Endodermal cell (in vitro differentiated cells): ENCODE measurements at regions not wholly inside any gene's neighbourhood (a gene's known extent, or its start where the extent isn't known, plus 50 kb on each side); places are given as distances from the start of the nearest gene placed in this dataset.

ENCODE experiments used
- DNase-seq: peaks from one replicate; pipeline ENCODE4 v3.0.0-alpha.2; 2017
- H3K27ac ChIP-seq: 2 replicates; pipeline ENCODE4 v1.5.1; 2013; ENCODE audit warnings: mild to moderate bottlenecking, low read depth, low read length, moderate library complexity
- H3K27me3 ChIP-seq: 2 replicates; pipeline ENCODE4 v1.6.1; 2013; ENCODE audit warnings: mild to moderate bottlenecking, low read length, moderate library complexity; ENCODE audit not compliant: insufficient read depth, control insufficient read depth, poor library complexity, severe bottlenecking
- H3K36me3 ChIP-seq: 2 replicates; pipeline ENCODE4 v1.7.0; 2013; ENCODE audit warnings: mild to moderate bottlenecking, low read length, moderate library complexity; ENCODE audit not compliant: control insufficient read depth, insufficient read depth
- H3K4me1 ChIP-seq: one replicate; pipeline ENCODE4 v1.7.0; 2013; ENCODE audit warnings: low read length; ENCODE audit not compliant: control insufficient read depth, insufficient read depth
- H3K4me3 ChIP-seq: 2 replicates; pipeline ENCODE4 v1.5.1; 2013; ENCODE audit warnings: mild to moderate bottlenecking, low read length, moderate library complexity
- H3K9ac ChIP-seq: 2 replicates; pipeline ENCODE4 v1.6.1; 2013; ENCODE audit warnings: mild to moderate bottlenecking, low read length, moderate library complexity; ENCODE audit not compliant: poor library complexity, severe bottlenecking; ENCODE audit errors: extremely low read depth
- H3K9me3 ChIP-seq: 2 replicates; pipeline ENCODE4 v1.6.1; 2013; ENCODE audit warnings: mild to moderate bottlenecking, low read length, moderate library complexity; ENCODE audit not compliant: control insufficient read depth
- H3K27ac Mint-ChIP-seq: 2 replicates; pipeline ENCODE4 v1.8.0; 2020; ENCODE audit warnings: mixed read lengths
- H3K27me3 Mint-ChIP-seq: 2 replicates; pipeline ENCODE4 v1.8.0; 2021; ENCODE audit warnings: mild to moderate bottlenecking, mixed read lengths; ENCODE audit not compliant: insufficient read depth
- H3K36me3 Mint-ChIP-seq: 2 replicates; pipeline ENCODE4 v1.8.0; 2020; ENCODE audit warnings: low read depth, mixed read lengths
- H3K4me1 Mint-ChIP-seq: 2 replicates; pipeline ENCODE4 v1.8.0; 2020; ENCODE audit warnings: mixed read lengths
- H3K4me3 Mint-ChIP-seq: 2 replicates; pipeline ENCODE4 v1.8.0; 2020; ENCODE audit warnings: mild to moderate bottlenecking, moderate library complexity, mixed read lengths
- H3K9me3 Mint-ChIP-seq: 2 replicates; pipeline ENCODE4 v1.8.0; 2020; ENCODE audit warnings: mild to moderate bottlenecking, mixed read lengths
- WGBS, 2 experiments: methylation state at CpG; one replicate each; pipeline versions ENCODE4 v1.1.5 to v1.1.7; 2013; ENCODE audit warnings: missing lambda C conversion rate in 2 of 2, mixed read lengths in 1 of 2; ENCODE audit not compliant: insufficient coverage in 1 of 2, insufficient read length in 1 of 2; 5-methylcytosine and 5-hydroxymethylcytosine counted together
- TF ChIP-seq, protein P1 (sequence below): fragments of 200-600 bp; sonication (generic); conservative IDR thresholded peaks from 2 replicates; pipeline ENCODE4 v1.5.0; 2021; ENCODE audit warnings: antibody characterized with exemption, mild to moderate bottlenecking

DNA sequence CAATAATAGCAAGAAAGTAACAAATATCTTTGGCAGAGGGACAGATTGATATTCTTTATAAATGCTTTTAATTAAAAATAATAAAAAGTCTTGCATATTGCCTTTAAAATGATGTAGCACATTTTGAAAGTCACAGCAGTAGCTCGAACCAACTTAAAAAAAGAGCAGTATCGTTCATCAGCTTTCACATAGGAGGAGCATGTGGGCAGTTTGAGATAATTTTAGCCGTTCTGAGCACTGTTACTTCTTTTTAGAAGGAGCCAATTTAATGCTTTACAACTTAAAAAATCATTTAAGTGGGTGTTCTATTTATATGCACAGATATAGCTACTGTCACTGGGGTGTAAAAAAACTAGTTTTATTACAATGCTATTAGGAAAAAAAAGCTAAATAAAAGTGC lies 622.7 kb upstream of the GBE1 start:
- Mint-ChIP-seq H3K36me3 (no peaks in the 10 kb centered on the region), H3K27me3 (no peaks in the 10 kb centered on the region), H3K9me3 (peaks cover 20% of the 10 kb centered on the region), H3K27ac (no peak overlapping the region), H3K4me1 (no peaks in the 10 kb centered on the region), H3K4me3 (no peak overlapping the region)
- H3K9ac ChIP-seq = no peak overlapping the region
- TF ChIP-seq, protein P1, sequence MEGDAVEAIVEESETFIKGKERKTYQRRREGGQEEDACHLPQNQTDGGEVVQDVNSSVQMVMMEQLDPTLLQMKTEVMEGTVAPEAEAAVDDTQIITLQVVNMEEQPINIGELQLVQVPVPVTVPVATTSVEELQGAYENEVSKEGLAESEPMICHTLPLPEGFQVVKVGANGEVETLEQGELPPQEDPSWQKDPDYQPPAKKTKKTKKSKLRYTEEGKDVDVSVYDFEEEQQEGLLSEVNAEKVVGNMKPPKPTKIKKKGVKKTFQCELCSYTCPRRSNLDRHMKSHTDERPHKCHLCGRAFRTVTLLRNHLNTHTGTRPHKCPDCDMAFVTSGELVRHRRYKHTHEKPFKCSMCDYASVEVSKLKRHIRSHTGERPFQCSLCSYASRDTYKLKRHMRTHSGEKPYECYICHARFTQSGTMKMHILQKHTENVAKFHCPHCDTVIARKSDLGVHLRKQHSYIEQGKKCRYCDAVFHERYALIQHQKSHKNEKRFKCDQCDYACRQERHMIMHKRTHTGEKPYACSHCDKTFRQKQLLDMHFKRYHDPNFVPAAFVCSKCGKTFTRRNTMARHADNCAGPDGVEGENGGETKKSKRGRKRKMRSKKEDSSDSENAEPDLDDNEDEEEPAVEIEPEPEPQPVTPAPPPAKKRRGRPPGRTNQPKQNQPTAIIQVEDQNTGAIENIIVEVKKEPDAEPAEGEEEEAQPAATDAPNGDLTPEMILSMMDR = no peak
- no peak overlapping the region for H3K27ac ChIP-seq
- no peaks in the 10 kb centered on the region for H3K4me1 ChIP-seq
- H3K4me3 ChIP-seq = no peak overlapping the region
- no peaks in the 10 kb centered on the region for H3K27me3 ChIP-seq
- peaks cover 7% of the 10 kb centered on the region for H3K9me3 ChIP-seq
- H3K36me3 ChIP-seq = no peaks in the 10 kb centered on the region
- 93% methylated on average over 2 to 3 of the region's 3 CpGs for WGBS, 2 experiments
- DNase-seq = no peak

DNA sequence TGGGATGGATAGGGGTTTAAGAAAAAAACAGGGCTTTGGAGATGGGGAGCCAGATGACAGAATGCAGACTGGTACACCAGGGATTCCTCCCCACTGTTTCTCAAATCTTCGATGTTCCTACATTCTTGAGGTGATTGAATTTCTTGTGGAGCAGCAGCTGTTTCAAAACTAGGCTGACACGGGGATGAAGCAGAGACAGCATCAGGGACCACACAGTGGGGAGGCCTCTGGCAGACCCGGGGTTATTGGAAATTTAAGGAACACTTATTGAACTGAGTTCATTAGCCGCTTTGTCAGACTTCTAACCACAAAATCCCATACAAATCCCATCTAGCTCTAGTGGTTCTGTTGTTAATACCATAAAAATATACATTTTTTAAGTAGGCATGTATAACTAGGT lies 621.4 kb upstream of the GBE1 start:
- Mint-ChIP-seq H3K4me1 (no peaks in the 10 kb centered on the region), H3K36me3 (no peaks in the 10 kb centered on the region)
- peaks cover 20% of the 10 kb centered on the region for H3K9me3 ChIP-seq

DNA sequence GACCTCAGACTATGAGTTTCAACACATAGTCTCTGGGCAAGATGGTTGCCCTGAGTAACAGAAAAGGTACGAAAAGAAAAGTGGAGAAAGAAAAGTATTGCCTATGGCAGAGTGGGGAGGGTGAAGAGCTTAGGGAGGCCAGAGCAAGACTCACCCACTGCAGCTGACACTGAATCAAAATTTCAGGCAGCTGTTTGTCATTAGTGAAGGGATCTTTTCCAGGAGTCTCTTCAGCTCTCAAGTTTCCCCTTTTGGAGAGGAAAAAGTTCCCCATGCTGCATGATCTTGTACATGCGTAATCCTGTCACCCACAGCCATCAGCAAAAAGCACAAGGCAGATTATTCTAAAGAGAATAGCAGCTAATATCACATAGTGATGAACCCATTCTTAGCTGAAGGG lies 616.9 kb upstream of the GBE1 start:
- Mint-ChIP-seq H3K36me3 (peaks cover 5% of the 10 kb centered on the region), H3K27ac (no peak overlapping the region), H3K27me3 (peaks cover 3% of the 10 kb centered on the region), H3K4me3 (no peak overlapping the region), H3K4me1 (no peaks in the 10 kb centered on the region), H3K9me3 (peaks cover 75% of the 10 kb centered on the region)
- TF ChIP-seq, protein P1 = no peak
- no peak overlapping the region for H3K27ac ChIP-seq
- DNase-seq = no peak
- WGBS, 2 experiments = 81 to 93% methylated on average over 2 of the region's 2 CpGs
- H3K4me1 ChIP-seq = no peaks in the 10 kb centered on the region
- H3K27me3 ChIP-seq = no peaks in the 10 kb centered on the region
- no peak overlapping the region for H3K4me3 ChIP-seq
- no peak overlapping the region for H3K9ac ChIP-seq
- H3K36me3 ChIP-seq = no peaks in the 10 kb centered on the region
- H3K9me3 ChIP-seq = peaks cover 48% of the 10 kb centered on the region

More for the DNA sequence above, 621.4 kb upstream of the GBE1 start:
- no peaks in the 10 kb centered on the region for H3K27me3 Mint-ChIP-seq
- H3K9me3 Mint-ChIP-seq = peaks cover 32% of the 10 kb centered on the region
- Histone ChIP-seq H3K27me3 (no peaks in the 10 kb centered on the region), H3K9ac (no peak overlapping the region), H3K36me3 (no peaks in the 10 kb centered on the region), H3K4me1 (no peaks in the 10 kb centered on the region), H3K27ac (no peak overlapping the region), H3K4me3 (no peak overlapping the region)
- no peak for DNase-seq
- 80 to 87% methylated on average over 3 to 4 of the region's 4 CpGs for WGBS, 2 experiments
- TF ChIP-seq, protein P1 = no peak
- H3K4me3 Mint-ChIP-seq = no peak overlapping the region
- no peak overlapping the region for H3K27ac Mint-ChIP-seq
